Astrocyte (in vitro differentiated cells and primary cell): ENCODE measurements at regions not wholly inside any gene's neighbourhood (a gene's known extent, or its start where the extent isn't known, plus 50 kb on each side); places are given as distances from the start of the nearest gene placed in this dataset.

ENCODE experiments used
- DNase-seq: peaks from one replicate; pipeline ENCODE4 v3.0.0-alpha.2; 2010; ENCODE audit warnings: low read depth
- FAIRE-seq: peaks from 2 replicates; lab custom pipeline; 2011; peaks lifted over from hg19 to GRCh38; lab: Jason Lieb, UNC
- H2AFZ ChIP-seq: 2 replicates; pipeline ENCODE4 v1.6.0; 2012; ENCODE audit warnings: low read depth, low read length, inconsistent platforms
- H3K27ac ChIP-seq: 2 replicates; pipeline ENCODE4 v1.5.1; 2011; ENCODE audit warnings: low read depth, low read length, inconsistent platforms
- H3K27me3 ChIP-seq: 2 replicates; pipeline ENCODE4 v1.6.0; 2011; ENCODE audit warnings: low read length, inconsistent platforms; ENCODE audit not compliant: insufficient read depth
- H3K36me3 ChIP-seq: 2 replicates; pipeline ENCODE4 v1.5.1; 2011; ENCODE audit warnings: low read length, inconsistent platforms; ENCODE audit not compliant: insufficient read depth
- H3K4me1 ChIP-seq: 2 replicates; pipeline ENCODE4 v1.5.1; 2011; ENCODE audit warnings: low read length, inconsistent platforms; ENCODE audit not compliant: insufficient read depth
- H3K4me2 ChIP-seq: 2 replicates; pipeline ENCODE4 v1.6.0; 2012; ENCODE audit warnings: low read length, inconsistent platforms
- H3K4me3 ChIP-seq: 2 replicates; pipeline ENCODE4 v1.5.1; 2011; ENCODE audit warnings: low read depth, mild to moderate bottlenecking, low read length, inconsistent platforms; ENCODE audit not compliant: insufficient read depth
- H3K79me2 ChIP-seq: 2 replicates; pipeline ENCODE4 v1.6.0; 2012; ENCODE audit warnings: mild to moderate bottlenecking, low read length, inconsistent platforms; ENCODE audit not compliant: insufficient read depth
- H3K9ac ChIP-seq: 2 replicates; pipeline ENCODE4 v1.6.0; 2012; ENCODE audit warnings: mild to moderate bottlenecking, low read length, inconsistent platforms
- H3K9me3 ChIP-seq: 2 replicates; pipeline ENCODE4 v1.5.1; 2012; ENCODE audit warnings: low read depth, mild to moderate bottlenecking, low read length, inconsistent platforms; ENCODE audit not compliant: insufficient read depth
- H4K20me1 ChIP-seq: 2 replicates; pipeline ENCODE4 v1.6.0; 2012; ENCODE audit warnings: low read length, inconsistent platforms; ENCODE audit not compliant: insufficient read depth
- H3K27ac Mint-ChIP-seq: one replicate; pipeline ENCODE4 v1.8.0; 2021; ENCODE audit warnings: mild to moderate bottlenecking, mixed read lengths; ENCODE audit not compliant: unreplicated experiment
- H3K27me3 Mint-ChIP-seq: one replicate; pipeline ENCODE4 v1.8.0; 2021; ENCODE audit warnings: low read depth, mixed read lengths; ENCODE audit not compliant: unreplicated experiment
- H3K36me3 Mint-ChIP-seq: one replicate; pipeline ENCODE4 v1.8.0; 2021; ENCODE audit warnings: low read depth, mixed read lengths; ENCODE audit not compliant: unreplicated experiment
- H3K4me1 Mint-ChIP-seq: one replicate; pipeline ENCODE4 v1.8.0; 2021; ENCODE audit warnings: low read depth, mixed read lengths; ENCODE audit not compliant: unreplicated experiment
- H3K4me3 Mint-ChIP-seq: one replicate; pipeline ENCODE4 v1.8.0; 2021; ENCODE audit warnings: mild to moderate bottlenecking, moderate library complexity, mixed read lengths; ENCODE audit not compliant: unreplicated experiment
- H3K9me3 Mint-ChIP-seq: one replicate; pipeline ENCODE4 v1.8.0; 2021; ENCODE audit warnings: mild to moderate bottlenecking, mixed read lengths; ENCODE audit not compliant: unreplicated experiment
- CTCF ChIP-seq: IDR thresholded peaks from 2 replicates; pipeline ENCODE4 v1.5.1; 2011; ENCODE audit warnings: low read depth, mild to moderate bottlenecking, inconsistent platforms, low read length, moderate library complexity; ENCODE audit not compliant: insufficient read depth
- EZH2 ChIP-seq: IDR thresholded peaks from 2 replicates; pipeline ENCODE4 v1.6.1; 2012; ENCODE audit warnings: mild to moderate bottlenecking, low read length, inconsistent platforms; ENCODE audit not compliant: insufficient read depth

DNA sequence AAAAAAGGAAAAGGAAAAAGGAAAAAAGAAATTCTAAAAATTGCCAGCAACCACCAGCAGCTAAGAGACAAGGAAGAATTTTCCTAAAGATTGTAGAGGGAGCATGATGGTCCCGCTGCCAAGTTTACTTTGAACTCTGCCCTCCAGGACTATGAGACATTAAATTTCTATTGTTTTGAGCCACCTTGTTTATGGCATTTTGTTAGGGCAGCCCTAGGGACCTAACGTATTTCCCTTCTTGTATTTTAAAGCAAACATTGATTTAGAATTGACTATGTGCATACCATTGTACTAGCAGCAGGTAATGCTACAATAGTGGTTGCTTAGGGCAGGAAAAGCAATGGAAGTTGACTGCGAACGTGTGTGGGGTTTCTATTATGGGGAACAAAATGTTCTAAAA lies 1414.2 kb downstream of the EFNB2 start:
- Histone ChIP-seq H3K27ac (no peak overlapping the region), H4K20me1 (no peaks in the 10 kb centered on the region), H3K36me3 (no peaks in the 10 kb centered on the region), H3K9ac (no peak overlapping the region), H2AFZ (no peak overlapping the region), H3K79me2 (no peaks in the 10 kb centered on the region), H3K4me1 (no peaks in the 10 kb centered on the region), H3K9me3 (no peaks in the 10 kb centered on the region), H3K4me3 (no peak overlapping the region), H3K27me3 (no peaks in the 10 kb centered on the region), H3K4me2 (no peak overlapping the region)
- Mint-ChIP-seq H3K4me3 (no peak overlapping the region), H3K4me1 (no peaks in the 10 kb centered on the region), H3K9me3 (no peaks in the 10 kb centered on the region), H3K27ac (no peak overlapping the region), H3K27me3 (no peaks in the 10 kb centered on the region), H3K36me3 (no peaks in the 10 kb centered on the region)
- FAIRE-seq (no peak), DNase-seq (no peak)
- TF ChIP-seq CTCF (no peak), EZH2 (no peak)

DNA sequence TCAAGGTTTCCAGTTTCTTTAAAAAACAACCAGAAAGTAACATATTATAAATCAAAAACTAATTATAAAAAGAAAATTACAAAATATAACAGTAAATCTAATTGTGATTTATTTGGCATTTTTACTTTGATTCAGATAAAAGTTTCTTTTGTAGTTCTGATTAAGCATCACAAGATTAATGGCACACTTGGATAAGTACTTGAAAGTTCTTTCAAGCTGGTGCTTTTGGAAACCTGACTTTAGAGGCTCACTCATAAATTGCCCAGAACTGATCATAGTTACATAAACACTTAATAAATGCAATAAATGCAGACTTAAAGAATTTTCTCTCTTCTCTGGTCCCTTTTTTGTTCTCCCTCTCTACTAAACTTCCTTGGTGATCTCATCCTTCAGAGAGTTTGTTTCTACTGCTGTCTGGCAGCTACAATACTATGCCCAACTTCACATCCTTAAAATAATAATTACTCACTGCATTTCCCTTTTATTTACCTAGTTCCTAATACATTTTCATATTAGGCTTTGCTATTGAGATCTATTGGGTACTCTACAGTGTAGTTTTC lies 1417.0 kb downstream of the EFNB2 start:
- Mint-ChIP-seq H3K36me3 (no peaks in the 10 kb centered on the region), H3K4me3 (no peak overlapping the region), H3K9me3 (no peaks in the 10 kb centered on the region), H3K27me3 (no peaks in the 10 kb centered on the region), H3K4me1 (no peaks in the 10 kb centered on the region), H3K27ac (no peak overlapping the region)
- FAIRE-seq: no peak
- no peaks in the 10 kb centered on the region for H3K9me3 ChIP-seq
- H3K27me3 ChIP-seq: no peaks in the 10 kb centered on the region
- H3K4me2 ChIP-seq: no peak overlapping the region
- TF ChIP-seq EZH2: no peak
- no peak for TF ChIP-seq CTCF
- H3K4me1 ChIP-seq: no peaks in the 10 kb centered on the region
- H3K27ac ChIP-seq: no peak overlapping the region
- no peaks in the 10 kb centered on the region for H3K79me2 ChIP-seq
- H2AFZ ChIP-seq: no peak overlapping the region
- no peaks in the 10 kb centered on the region for H3K36me3 ChIP-seq
- no peak overlapping the region for H3K9ac ChIP-seq
- DNase-seq: no peak
- no peaks in the 10 kb centered on the region for H4K20me1 ChIP-seq
- no peak overlapping the region for H3K4me3 ChIP-seq

- Histone ChIP-seq H3K36me3 (no peaks in the 10 kb centered on the region), H3K4me1 (no peaks in the 10 kb centered on the region), H3K9me3 (no peaks in the 10 kb centered on the region), H3K79me2 (no peaks in the 10 kb centered on the region), H2AFZ (no peak overlapping the region), H4K20me1 (no peaks in the 10 kb centered on the region), H3K27ac (no peak overlapping the region), H3K9ac (no peak overlapping the region), H3K4me2 (no peak overlapping the region), H3K27me3 (no peaks in the 10 kb centered on the region), H3K4me3 (no peak overlapping the region)
- Mint-ChIP-seq H3K4me1 (no peaks in the 10 kb centered on the region), H3K27me3 (no peaks in the 10 kb centered on the region), H3K27ac (no peak overlapping the region), H3K36me3 (no peaks in the 10 kb centered on the region), H3K9me3 (no peaks in the 10 kb centered on the region), H3K4me3 (no peak overlapping the region)
- TF ChIP-seq EZH2 (no peak), CTCF (no peak)
- no peak for FAIRE-seq
- DNase-seq: no peak
These were observed 1418.5 kb downstream of the EFNB2 start for GRCh38 chr13:105116966-105117365.
